ENCODE measurements at regions not wholly inside any gene's neighbourhood (a gene's known extent, or its start where the extent isn't known, plus 50 kb on each side); places are given as distances from the start of the nearest gene placed in this dataset.

GRCh38 chr20:7458459-7458858 is 481.8 kb downstream of the HAO1 start:
- Histone ChIP-seq H3K4me1 (ENCODE audit: control insufficient read depth in 2 of 2, insufficient read depth in 2 of 2, low read length in 2 of 2) (no peaks in the 10 kb centered on the region), H3K4me3 (ENCODE audit: control extremely low read depth in 1 of 5, extremely low read depth in 1 of 5, insufficient read depth in 1 of 5, low read depth in 2 of 5, low read length in 4 of 5) (no peak overlapping the region), H3K4me2 (replicated peaks; ENCODE audit: low read depth, low read length, poor library complexity, severe bottlenecking) (no peak overlapping the region), H3K9me3 (ENCODE audit: control extremely low read depth in 1 of 3, control insufficient read depth in 2 of 3, insufficient read depth in 1 of 3, low read length in 2 of 3) (peaks cover 0 to 4% (median 0%) of the 10 kb centered on the region in 3 donors), H3K9ac (ENCODE audit: low read length) (no peak overlapping the region), H4K20me1 (ENCODE audit: control insufficient read depth, insufficient read depth, low read length, poor library complexity, severe bottlenecking) (no peaks in the 10 kb centered on the region), H3K27me3 (replicated peaks in 1 of 4; ENCODE audit: control extremely low read depth in 1 of 4, control insufficient read depth in 3 of 4, insufficient read depth in 4 of 4, low read length in 3 of 4) (no peaks in the 10 kb centered on the region), H3K36me3 (replicated peaks in 1 of 2; ENCODE audit: control extremely low read depth in 1 of 2, control insufficient read depth in 1 of 2, extremely low read depth in 1 of 2, insufficient read depth in 2 of 2, low read length in 1 of 2) (no peaks in the 10 kb centered on the region), H2AFZ (ENCODE audit: insufficient read depth, low read depth, low read length, poor library complexity, severe bottlenecking) (no peak overlapping the region), H3K79me2 (ENCODE audit: control insufficient read depth, insufficient read depth, low read length) (no peaks in the 10 kb centered on the region), H3K27ac (ENCODE audit: low read length in 2 of 2) (no peak overlapping the region)
- Mint-ChIP-seq H3K27ac (no peak overlapping the region), H3K4me1 (no peaks in the 10 kb centered on the region), H3K9me3 (ENCODE audit: insufficient read depth) (peaks cover 2% of the 10 kb centered on the region), H3K27me3 (no peaks in the 10 kb centered on the region), H3K4me3 (no peak overlapping the region)
- POLR2A ChIA-PET, result no interaction called here
- no peak for DNase-seq
- intact Hi-C loops (cut with micrococcal nuclease), result no loop called here
- ATAC-seq (ENCODE audit: low read depth), result no peak
- WGBS (ENCODE audit: insufficient coverage), result 100% methylated on average over 1 of the region's 3 CpGs
- TF ChIP-seq, protein P1, sequence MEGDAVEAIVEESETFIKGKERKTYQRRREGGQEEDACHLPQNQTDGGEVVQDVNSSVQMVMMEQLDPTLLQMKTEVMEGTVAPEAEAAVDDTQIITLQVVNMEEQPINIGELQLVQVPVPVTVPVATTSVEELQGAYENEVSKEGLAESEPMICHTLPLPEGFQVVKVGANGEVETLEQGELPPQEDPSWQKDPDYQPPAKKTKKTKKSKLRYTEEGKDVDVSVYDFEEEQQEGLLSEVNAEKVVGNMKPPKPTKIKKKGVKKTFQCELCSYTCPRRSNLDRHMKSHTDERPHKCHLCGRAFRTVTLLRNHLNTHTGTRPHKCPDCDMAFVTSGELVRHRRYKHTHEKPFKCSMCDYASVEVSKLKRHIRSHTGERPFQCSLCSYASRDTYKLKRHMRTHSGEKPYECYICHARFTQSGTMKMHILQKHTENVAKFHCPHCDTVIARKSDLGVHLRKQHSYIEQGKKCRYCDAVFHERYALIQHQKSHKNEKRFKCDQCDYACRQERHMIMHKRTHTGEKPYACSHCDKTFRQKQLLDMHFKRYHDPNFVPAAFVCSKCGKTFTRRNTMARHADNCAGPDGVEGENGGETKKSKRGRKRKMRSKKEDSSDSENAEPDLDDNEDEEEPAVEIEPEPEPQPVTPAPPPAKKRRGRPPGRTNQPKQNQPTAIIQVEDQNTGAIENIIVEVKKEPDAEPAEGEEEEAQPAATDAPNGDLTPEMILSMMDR (IDR thresholded peaks at IDR 0.05), result no peak
- no peak for TF ChIP-seq EZH2 (IDR thresholded peaks at IDR 0.05; ENCODE audit: borderline replicate concordance, insufficient read depth, low read depth, low read length, poor library complexity, severe bottlenecking)
- CTCF ChIA-PET, result no interaction called here

DNA sequence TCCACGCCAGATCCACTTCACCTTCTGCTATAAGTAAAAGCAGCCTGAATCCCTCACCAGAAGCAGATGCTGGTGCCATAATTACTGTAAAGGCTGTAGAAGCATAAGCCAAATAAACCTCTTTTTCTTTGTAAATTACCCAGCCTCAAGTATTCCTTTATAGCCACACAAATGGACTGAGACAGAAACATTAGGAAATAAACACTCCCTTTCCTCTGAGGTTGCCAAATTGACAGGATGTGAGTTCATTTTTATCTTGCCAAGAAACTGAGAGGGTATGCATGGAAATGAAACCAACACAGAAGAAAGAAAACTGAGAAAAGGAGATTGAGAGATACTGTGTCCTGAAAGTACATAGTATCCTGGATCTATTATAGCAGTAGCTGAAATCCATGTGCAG is 481.2 kb downstream of the HAO1 start:
- intact Hi-C loops (cut with micrococcal nuclease), result no loop called here
- no peaks in the 10 kb centered on the region for H3K4me1 Mint-ChIP-seq
- Histone ChIP-seq H3K27me3 (replicated peaks in 1 of 4; ENCODE audit: control extremely low read depth in 1 of 4, control insufficient read depth in 3 of 4, insufficient read depth in 4 of 4, low read length in 3 of 4) (no peaks in the 10 kb centered on the region), H3K27ac (ENCODE audit: low read length in 2 of 2) (no peak overlapping the region), H3K4me2 (replicated peaks; ENCODE audit: low read depth, low read length, poor library complexity, severe bottlenecking) (no peak overlapping the region), H3K36me3 (replicated peaks in 1 of 2; ENCODE audit: control extremely low read depth in 1 of 2, control insufficient read depth in 1 of 2, extremely low read depth in 1 of 2, insufficient read depth in 2 of 2, low read length in 1 of 2) (no peaks in the 10 kb centered on the region), H3K4me1 (ENCODE audit: control insufficient read depth in 2 of 2, insufficient read depth in 2 of 2, low read length in 2 of 2) (no peaks in the 10 kb centered on the region), H2AFZ (ENCODE audit: insufficient read depth, low read depth, low read length, poor library complexity, severe bottlenecking) (no peak overlapping the region), H3K9me3 (ENCODE audit: control extremely low read depth in 1 of 3, control insufficient read depth in 2 of 3, insufficient read depth in 1 of 3, low read length in 2 of 3) (peaks cover 0 to 7% (median 0%) of the 10 kb centered on the region in 3 donors), H4K20me1 (ENCODE audit: control insufficient read depth, insufficient read depth, low read length, poor library complexity, severe bottlenecking) (no peaks in the 10 kb centered on the region), H3K9ac (ENCODE audit: low read length) (no peak overlapping the region), H3K4me3 (ENCODE audit: control extremely low read depth in 1 of 5, extremely low read depth in 1 of 5, insufficient read depth in 1 of 5, low read depth in 2 of 5, low read length in 4 of 5) (no peak overlapping the region), H3K79me2 (ENCODE audit: control insufficient read depth, insufficient read depth, low read length) (no peaks in the 10 kb centered on the region)
- POLR2A ChIA-PET, result no interaction called here
- TF ChIP-seq, protein P1 (IDR thresholded peaks at IDR 0.05), result no peak
- no peak for TF ChIP-seq EZH2 (IDR thresholded peaks at IDR 0.05; ENCODE audit: borderline replicate concordance, insufficient read depth, low read depth, low read length, poor library complexity, severe bottlenecking)
- DNase-seq, result no peak
- ATAC-seq (ENCODE audit: low read depth), result no peak
- no peak overlapping the region for H3K4me3 Mint-ChIP-seq
- H3K27me3 Mint-ChIP-seq, result no peaks in the 10 kb centered on the region
- H3K9me3 Mint-ChIP-seq (ENCODE audit: insufficient read depth), result peaks cover 2% of the 10 kb centered on the region
- WGBS (ENCODE audit: insufficient coverage), result no CpG with 5 or more reads among the region's 1 CpG
- no peak overlapping the region for H3K27ac Mint-ChIP-seq
- CTCF ChIA-PET, result no interaction called here

All from B cell (primary cell).